ENCODE measurements at regions not wholly inside any gene's neighbourhood (a gene's known extent, or its start where the extent isn't known, plus 50 kb on each side); places are given as distances from the start of the nearest gene placed in this dataset.

DNA sequence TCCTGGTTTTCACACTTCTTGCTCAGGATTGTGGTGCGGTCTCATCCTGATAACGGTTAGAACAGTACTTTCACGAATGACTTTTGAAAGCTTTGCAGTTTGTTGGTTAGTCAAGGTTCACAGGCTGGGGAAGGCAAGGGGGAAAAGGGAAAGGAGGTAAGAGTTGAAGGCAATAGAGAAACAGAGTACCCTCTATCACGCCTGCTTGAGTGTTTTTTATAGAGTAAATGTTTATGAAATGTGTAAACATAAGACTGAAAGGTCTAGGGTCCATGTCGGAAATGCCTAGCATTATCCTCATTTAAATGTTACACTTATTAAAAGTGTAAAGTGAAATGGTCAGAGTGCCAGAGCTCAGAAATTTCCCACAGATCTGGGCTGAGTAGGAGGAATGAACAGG is 167.4 kb downstream of the URB2 start:
- TF ChIP-seq, protein P1, sequence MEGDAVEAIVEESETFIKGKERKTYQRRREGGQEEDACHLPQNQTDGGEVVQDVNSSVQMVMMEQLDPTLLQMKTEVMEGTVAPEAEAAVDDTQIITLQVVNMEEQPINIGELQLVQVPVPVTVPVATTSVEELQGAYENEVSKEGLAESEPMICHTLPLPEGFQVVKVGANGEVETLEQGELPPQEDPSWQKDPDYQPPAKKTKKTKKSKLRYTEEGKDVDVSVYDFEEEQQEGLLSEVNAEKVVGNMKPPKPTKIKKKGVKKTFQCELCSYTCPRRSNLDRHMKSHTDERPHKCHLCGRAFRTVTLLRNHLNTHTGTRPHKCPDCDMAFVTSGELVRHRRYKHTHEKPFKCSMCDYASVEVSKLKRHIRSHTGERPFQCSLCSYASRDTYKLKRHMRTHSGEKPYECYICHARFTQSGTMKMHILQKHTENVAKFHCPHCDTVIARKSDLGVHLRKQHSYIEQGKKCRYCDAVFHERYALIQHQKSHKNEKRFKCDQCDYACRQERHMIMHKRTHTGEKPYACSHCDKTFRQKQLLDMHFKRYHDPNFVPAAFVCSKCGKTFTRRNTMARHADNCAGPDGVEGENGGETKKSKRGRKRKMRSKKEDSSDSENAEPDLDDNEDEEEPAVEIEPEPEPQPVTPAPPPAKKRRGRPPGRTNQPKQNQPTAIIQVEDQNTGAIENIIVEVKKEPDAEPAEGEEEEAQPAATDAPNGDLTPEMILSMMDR (IDR thresholded peaks at IDR 0.05; ENCODE audit: low read depth, low read length): no peak
- no peak for TF ChIP-seq POLR2A (IDR thresholded peaks at IDR 0.05; ENCODE audit: extremely low read depth, insufficient read length)
- TF ChIP-seq MYC (IDR thresholded peaks at IDR 0.05; ENCODE audit: low read depth, low read length): no peak
- TF ChIP-seq, protein P2, sequence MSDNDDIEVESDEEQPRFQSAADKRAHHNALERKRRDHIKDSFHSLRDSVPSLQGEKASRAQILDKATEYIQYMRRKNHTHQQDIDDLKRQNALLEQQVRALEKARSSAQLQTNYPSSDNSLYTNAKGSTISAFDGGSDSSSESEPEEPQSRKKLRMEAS (IDR thresholded peaks at IDR 0.05; ENCODE audit: low read depth, low read length): no peak

All from NB4 (cell line).